GM21576 (cell line): ENCODE measurements at regions not wholly inside any gene's neighbourhood (a gene's known extent, or its start where the extent isn't known, plus 50 kb on each side); places are given as distances from the start of the nearest gene placed in this dataset.

ENCODE experiments used
- ATAC-seq: cut with Tn5 transposase; IDR thresholded peaks from one replicate; pipeline ENCODE4 v1.9.1; 2021; ENCODE audit warnings: mild to moderate bottlenecking, moderate library complexity; ENCODE audit not compliant: unreplicated experiment

DNA sequence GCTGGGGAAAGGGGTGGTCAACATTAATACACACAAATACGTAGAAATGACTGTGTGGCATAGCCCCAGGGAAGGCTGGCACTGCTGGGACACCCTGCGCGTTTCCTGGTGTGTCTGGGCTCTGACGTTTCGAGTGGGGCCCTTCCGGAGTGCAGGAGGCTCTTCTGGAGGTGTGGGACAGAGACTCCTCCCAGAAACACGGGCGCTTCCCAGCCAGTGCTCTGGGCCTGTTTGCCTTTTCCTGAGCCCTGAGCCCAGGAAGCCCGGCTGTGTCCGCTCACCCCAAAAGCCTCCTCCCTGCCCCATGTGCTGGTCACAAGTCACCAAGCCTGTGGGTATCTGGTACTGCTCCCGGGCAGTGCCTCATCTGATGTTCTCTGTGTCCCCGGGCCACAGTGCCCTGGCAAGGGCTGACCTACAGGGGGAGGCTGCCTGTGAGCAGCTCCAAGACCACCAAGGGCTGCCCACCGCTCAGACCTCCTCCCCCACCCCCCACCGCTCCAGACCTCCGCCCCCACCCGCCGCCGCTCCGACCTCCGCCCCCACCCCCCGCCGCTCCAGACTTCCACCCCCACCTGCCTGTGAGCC, 1133.3 kb downstream of the BRD1 start:
- ATAC-seq: no peak

DNA sequence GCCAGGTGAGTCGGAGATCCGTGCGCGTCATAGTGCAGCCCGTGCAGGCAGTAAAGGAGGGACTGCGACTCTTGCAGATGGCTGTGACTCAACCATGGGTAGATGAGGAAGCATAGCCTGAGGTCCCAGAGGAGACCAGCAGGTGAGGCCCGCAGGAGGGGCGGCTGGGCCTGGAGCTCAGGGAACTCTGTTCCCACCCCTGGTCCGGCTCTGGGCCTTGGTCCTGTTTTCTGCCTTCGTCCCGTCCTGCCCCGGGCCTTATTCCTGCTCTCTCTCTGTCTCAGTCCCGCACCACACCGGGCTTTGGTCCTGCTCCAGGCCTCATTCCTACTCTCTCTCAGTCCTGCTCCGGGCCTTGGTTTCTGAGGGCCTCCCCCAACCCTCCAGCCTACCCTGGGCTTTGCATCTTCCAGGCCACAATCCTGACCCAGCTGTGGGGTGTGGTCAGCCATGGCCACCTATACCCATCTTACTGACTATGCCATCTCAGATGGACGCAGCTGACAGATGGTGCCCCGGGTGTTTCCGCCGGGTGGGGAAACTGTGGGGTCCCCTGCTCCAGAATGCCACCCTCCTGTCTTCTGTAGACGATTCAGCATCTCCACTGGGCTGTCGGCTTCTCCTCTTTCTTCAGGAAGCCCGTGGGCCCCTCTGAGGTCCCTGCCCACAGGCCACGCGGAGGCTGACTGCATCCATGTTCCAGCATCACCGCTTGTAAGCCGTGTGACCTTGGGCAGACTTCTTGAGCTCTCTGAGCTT, 1134.1 kb downstream of the BRD1 start:
- no peak for ATAC-seq

DNA sequence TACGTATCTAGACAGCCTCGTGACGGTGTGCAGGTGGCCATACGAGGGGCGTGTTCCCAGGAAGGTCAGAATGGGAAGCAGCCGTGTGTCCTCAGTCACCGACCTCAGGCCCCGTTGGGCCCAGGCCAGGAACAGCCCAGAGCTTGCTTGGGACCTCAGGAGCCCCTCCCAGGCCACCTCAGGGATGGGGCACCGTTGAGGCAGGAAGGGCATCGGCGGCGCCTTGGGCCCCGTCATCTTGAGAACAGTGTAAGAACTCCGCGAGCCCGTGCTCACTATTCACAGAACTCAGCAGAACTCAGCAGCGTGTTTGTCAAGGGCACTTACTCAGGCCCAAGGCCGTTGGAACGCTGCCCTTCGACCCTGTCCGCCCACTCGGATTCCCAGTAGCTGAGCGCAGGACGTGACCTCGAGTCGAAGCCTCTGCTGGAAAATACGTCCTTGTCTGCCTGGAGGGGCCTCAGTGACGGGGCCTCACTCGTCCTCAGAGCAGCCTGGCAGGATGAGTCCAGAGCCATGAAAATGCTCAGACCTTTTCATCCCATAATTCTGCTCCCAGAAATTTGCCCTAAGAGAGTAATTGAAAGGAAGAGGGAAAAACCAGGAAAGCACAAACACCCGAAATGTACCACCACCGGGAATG, 1134.8 kb downstream of the BRD1 start:
- no peak for ATAC-seq

DNA sequence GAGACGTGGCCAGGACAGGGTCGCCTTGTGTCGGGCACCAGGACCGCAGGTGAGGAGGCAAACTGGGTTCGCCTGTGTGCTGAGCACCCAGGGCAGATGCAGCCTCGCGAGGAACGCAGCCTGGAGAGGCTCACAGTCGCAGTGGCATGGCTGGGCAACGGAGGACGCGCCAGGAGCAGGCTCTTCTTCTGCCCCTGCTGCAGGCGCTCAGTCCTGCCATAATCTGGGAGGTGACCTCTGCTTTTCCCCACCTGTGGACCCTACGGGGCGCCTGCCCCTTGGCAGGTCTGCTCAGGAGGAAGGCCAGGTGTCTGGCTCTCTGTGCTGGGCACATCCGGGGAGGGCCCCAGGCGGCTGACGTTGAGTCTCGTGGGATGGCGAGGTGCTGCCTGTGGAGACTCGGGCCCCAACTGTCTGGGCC, 1136.2 kb downstream of the BRD1 start:
- no peak for ATAC-seq

DNA sequence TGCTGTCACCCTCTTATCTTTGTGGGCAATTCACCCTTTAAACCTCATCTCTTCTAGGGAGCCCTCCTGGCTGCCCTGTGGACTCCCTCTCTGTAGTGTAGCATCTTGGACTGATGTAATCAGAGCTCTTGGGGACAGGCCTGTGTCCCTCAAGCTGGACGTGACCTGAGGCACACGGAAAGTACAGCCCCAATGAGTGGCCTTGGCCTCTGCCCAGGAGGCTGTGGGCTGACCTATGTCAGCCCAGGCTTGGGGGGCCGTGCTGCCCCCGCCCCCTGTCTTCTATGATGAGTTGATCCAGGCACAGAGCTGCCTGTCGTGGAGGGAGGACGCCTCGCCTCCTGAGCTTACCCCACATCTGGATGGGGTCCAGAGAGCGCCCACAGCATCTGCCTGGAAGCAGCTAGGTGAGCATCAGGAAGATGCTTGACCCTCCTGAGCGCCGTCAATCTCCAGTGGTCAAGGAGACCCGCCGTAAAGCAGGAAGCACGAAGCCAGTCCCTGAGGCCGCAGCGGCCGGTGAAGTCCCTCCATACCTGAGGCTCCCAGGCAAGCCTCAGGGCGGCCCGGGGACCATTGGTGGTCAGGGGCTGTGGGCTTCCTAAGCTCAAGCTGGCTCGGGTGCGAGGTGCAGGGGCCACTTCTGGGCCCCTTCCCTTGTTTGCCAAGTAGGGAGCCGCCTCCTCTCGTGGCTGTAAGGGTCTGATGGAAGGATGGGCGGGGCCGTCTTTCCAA, 1136.9 kb downstream of the BRD1 start:
- ATAC-seq: no peak

DNA sequence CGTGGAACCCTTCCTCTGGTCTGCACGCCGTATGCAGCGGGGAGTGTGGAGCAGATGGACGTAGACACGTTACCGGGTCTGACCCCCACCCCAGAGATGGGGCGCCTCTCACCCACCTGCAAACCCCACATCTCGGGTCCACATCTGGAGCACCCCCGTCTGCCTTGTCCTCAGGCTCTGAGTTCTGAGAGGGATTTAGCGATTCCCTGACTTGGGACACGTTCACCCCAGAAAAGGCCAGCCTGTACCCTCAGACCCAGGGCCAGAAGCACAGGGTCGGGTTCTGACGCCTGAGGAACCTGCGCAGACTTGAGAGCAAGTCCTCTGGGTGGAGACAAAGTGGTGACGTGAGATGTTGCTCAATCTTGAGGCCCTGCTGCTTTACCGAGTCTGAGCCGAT, 1138.5 kb downstream of the BRD1 start:
- ATAC-seq: no peak

DNA sequence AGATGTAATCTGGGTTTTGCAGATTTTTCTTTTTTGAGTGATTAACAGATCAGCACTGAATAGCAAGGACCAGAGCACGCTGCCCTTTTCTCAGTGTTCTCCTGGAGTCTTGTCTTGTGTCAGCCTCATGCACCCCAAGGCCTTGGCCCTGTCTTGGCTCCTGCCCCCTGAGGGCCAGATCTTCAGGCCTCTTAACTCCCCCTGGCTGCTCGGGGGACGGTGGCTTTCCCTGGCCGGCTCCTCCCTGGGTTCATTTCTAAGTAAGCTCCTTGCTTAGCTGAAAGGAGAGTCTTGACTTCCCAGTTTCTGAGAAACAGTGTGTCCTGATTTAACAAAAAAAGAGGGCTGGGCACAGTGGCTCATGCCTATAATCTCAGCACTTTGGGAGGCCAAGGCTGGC, 1139.3 kb downstream of the BRD1 start:
- no peak for ATAC-seq

DNA sequence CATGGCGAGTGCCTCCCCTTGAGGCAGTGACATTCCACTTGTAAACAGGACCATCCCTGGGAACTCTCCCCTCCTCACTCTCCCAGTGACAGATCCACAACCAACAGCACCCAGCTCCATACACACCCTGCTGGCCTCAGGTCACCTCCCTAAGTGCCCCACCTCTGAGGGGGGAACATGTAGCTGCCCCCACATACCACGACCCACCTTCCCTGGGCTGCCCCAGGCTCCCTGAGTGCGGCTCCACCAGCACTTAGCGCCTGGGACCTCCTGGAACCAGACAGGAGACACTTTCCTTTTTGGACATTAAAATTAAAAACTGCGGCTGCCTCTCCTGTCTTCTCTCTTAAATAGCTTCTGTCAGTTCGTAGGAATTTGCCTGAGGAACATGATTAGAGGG, 1140.1 kb downstream of the BRD1 start:
- no peak for ATAC-seq

DNA sequence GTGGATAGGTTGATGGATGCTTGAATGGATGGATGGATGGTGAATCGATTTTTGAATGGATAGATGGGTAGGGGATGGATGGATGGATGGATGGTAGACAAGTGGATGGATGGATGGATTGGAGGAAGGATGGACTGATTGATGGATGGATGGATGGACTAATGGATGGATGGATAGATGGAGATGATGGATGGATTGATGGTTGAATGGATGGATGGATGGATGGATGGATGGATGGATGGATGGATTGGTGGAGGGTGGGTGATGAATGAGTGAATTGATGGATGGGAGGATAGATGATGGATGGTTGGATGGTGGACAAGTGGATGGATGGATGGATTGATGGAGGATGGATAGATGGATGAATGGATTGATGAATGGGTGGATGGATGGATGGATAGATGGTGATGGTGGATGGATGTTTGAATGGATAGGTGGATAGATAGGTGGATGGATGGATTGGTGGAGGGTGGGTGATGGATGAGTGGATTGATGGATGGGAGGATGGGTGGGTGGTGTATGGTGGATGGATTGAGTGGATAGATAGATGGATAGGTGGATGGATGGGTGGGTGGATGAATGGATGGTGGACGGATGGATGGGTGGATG, 1140.9 kb downstream of the BRD1 start:
- no peak for ATAC-seq

DNA sequence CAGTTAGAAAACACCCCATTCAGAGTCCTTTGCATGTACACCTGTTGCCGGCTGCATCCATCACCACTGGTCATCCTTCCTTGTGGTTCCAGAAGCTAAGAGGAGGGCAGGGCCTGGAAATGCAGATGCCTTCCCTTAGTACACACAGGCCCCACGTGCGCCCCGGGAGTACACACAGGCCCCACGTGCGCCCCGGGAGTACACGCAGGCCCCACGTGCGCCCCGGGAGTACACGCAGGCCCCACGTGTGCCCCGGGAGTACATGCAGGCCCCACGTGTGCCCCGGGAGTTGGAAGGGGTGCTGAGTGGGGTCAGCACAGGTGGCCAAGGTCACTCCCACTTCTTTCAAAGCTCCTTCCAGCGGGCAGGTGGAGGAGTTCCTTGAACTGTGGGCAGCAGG, 1141.9 kb downstream of the BRD1 start:
- ATAC-seq: no peak

DNA sequence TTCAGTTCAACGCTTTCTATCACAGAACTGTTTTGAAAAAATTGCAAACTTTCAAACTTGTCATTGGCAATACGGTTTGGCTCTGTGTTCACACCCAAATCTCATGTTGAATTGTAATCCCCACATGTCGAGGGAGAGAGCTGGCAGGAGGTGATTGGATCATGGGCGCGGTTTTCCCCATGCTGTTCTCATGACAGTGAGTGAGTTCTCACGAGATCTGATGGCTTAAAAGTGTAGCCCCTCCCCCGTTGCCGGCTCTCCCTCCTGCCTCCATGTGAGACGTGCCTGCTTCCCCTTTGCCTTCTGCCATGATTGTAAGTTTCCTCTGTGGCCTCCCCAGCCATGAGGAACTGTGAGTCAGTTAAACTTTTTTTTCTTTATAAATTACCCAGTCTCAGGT, 1144.0 kb downstream of the BRD1 start:
- no peak for ATAC-seq

DNA sequence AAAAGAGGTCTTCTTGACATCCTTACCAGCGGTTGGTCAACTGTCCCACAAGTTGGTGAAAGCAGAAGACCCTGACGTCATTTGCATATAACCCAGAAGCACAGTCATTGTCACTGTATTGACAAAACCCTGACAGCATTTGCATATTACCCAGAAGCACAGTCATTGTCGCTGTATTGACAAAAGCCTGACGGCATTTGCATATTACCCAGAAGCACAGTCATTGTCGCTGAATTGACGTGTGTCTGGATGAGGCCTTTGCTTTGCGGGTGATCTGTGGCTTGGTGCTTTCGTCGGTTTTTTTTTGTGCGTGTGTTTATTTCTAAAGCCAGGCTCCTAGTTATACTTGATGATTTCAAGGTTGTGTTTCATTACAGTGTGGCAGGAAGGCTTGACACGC, 1145.2 kb downstream of the BRD1 start:
- ATAC-seq: no peak

DNA sequence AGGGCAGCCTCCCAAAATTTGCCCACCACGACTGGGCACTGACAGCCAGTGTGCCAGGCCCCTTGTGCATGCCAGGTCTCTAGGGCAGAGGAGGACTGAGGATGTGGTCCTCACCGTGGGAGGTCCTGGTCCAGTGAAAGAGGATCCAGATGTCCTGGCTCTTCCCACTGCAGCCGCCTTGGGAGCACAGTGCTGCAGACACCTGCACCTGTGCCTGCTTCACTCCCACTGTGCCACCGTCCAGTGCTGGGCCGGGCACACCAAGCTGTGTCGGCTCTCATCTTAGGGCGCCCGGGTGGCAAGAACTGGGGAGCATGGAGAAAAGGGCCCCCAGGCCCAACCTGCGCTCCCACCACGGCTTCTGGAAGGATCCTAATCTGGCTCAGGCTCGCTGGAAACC, 1147.1 kb downstream of the BRD1 start:
- ATAC-seq: no peak

DNA sequence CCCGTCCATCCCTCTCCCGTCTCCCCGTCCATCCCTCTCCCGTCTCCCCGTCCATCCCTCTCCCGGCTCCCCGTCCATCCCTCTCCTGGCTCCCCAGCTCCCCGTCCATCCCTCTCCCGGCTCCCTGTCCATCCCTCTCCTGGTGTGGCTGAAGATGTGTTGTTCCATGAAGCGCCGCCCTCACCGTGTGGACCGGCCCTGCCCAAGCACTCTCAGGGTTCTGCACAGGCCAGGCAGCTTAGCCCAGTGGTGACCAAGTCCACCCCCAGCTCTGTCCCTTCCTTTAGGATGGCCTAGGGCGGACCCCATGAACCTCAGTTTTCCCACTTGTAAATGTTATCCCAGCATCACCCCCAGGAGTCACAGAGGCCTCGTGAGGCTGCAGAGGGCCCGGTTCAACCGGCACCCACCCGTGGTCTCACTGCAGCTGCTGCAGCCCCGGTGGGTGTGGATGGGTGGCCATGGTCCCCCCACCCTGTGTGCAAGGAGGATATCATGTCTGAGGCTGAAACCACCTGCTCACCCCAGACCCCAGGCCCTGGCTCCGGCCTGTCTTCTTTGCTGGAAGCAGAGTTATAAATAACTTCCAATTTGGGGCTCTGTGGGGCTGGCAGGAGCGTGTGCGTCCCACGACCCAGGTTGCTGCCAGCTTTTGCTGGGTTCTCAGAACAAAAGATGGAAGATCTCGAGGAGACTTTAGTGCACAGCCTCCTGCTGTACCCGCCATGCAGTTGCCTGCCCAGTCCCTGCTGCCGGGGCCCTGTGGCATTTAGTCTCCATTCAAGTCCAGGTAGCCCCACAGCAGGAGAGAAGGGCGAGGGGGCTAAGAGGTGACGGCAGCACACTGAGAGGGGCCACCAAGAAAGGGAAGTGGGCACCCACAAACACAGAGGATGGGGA, 1147.8 kb downstream of the BRD1 start:
- no peak for ATAC-seq

DNA sequence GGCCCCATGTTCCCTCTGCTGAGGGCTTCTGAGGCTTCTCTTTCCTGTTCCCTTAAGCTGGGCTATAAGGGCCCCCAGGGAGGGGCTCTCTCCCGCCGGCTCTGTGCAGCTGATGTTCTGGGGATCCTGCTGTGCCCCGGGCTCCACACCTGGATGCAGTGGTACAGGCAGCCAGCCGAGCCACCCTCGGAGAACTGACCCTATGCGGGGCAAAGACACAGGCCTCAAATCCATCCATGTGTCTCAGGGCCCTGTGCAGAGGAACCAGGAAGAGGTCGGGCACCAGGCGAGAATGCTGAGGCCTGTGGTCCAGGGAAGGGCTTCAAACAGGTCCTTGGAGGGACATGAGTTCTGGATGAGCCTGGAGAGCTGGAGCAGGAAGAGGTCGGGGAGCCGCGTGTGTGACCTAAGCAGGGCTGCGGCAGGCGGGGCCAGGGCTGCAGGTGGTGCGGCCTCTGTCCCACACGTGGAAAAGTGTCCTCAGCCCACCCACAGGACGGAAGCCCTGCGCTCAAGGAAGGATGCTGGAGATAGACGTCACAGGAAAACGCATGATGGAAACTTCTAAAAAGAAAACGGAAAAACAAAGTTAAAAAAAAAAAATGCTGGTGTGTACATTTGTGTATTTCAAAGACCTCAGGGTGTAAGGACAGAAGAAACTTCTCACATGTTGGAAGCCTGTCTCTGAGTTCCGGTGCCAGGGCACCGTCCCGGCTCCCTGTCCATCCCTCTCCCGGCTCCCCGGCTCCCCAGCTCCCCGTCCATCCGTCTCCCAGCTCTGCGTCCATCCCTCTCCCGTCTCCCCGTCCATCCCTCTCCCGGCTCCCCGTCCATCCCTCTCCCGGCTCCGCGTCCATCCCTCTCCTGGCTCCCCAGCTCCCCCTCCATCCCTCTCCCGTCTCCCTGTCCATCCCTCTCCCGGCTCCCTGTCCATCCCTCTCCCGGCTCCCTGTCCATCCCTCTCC, 1149.2 kb downstream of the BRD1 start:
- ATAC-seq: no peak

DNA sequence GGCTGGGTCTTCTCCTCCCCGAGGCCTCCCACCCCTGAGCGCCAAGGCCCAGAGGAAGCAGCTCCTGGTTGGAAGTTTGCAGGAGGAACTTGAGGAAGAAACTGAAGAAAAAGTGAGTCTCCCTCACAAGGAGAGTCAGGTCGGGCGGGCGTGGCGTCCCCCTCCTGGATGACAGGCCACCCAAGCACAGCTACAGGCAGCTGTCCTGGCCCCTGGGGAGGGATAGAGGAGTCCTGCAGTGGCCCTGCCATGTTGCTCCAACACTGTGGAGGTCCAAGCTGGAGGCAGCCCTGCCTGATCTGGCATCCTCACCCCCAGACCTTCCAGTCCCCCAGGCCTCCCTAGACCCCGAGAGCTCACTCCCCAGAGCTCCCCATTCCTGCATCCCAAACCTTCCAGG, 1150.1 kb downstream of the BRD1 start:
- ATAC-seq: no peak

DNA sequence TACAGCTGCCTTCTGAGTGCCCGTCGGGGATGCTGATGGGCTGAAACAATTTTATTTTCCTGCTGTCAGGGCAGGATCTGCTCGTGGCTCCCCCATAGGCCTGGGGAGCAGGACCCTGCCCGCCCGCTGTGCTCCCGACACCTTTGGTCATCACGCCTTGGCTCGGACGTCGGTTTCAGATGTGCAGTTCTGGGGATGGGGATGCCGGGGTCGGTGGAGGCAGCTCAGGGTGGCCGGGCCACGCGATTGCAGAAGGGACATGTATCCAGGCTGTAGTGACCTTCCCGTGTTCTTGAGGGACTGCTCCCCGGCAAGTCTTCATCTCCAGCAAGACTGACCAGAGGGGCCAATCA, 1150.5 kb downstream of the BRD1 start:
- ATAC-seq: no peak

DNA sequence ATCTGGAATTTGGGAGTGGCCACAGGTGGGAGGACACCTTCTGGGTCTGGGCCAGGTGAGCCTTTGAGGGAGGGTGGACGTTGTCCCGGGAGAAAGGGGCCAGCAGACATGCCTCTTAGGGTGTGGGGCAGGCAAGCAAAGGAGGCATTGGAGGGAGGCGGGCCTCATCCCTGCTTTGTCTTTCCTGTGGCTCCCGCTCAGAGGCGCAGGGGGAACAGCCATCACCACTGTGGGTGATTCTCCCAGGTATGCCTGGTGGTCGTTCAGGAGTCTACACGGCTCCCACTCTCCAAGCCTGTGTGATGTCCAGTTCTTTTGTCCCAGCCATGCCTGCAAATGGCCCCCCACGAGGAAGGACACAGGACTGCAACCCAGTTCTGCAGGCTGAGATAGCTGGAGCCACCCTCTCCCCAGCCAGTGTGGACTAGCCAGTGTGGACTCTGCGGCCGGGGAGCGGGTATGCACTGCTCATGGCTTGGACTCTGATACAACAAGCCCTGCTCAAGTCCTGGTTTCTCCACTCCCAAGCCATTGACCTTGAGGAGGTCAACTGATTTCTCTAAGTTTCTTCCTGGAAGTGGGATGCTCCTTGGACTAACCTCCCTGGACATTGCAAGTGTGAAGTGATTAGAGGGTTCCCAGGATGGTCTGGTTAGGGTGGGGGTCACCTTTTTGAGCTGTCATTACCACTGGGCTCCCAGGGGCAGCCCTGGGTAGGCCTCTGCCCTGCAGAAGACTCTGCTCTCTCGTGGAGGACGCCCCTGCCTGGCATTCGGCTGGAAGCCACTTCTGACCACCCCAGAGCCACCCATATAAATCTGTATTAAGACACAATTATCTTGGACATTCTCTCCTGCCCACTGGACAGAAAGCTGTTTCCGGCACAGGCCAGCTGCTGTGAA, 1151.2 kb downstream of the BRD1 start:
- no peak for ATAC-seq
